ENCODE measurements at regions not wholly inside any gene's neighbourhood (a gene's known extent, or its start where the extent isn't known, plus 50 kb on each side); places are given as distances from the start of the nearest gene placed in this dataset.

- TF ChIP-seq CTCF (IDR thresholded peaks at IDR 0.05; ENCODE audit: poor library complexity) (no peak), EZH2phosphoT487 (IDR thresholded peaks at IDR 0.05; ENCODE audit: low read depth, severe bottlenecking, unreplicated experiment) (no peak), EZH2 (IDR thresholded peaks at IDR 0.05; ENCODE audit: borderline replicate concordance) (no peak)
- Histone ChIP-seq H3K9me3 (ENCODE audit: low read depth) (no peaks in the 10 kb centered on the region), H2AFZ (no peak overlapping the region), H3K4me3 (no peak overlapping the region), H3K9me2 (replicated peaks; ENCODE audit: insufficient read depth) (no peaks in the 10 kb centered on the region), H3K79me2 (no peaks in the 10 kb centered on the region), H3K36me3 (replicated peaks; ENCODE audit: insufficient read depth, low read depth) (no peaks in the 10 kb centered on the region), H3K4me2 (no peak overlapping the region), H3K27me3 (no peaks in the 10 kb centered on the region), H3K4me1 (ENCODE audit: insufficient read depth) (peaks cover 17% of the 10 kb centered on the region), H4K20me1 (ENCODE audit: insufficient read depth, poor library complexity, severe bottlenecking) (no peaks in the 10 kb centered on the region), H3K27ac (no peak overlapping the region)
- no peak for DNase-seq (ENCODE audit: low spot score)
- 95% methylated on average over 14 of the region's 14 CpGs for WGBS (ENCODE audit: low lambda C conversion rate, missing lambda C conversion rate)
These were observed 145.6 kb downstream of the SCARB1 start for GRCh38 chr12:124718036-124718435.

- H4K20me1 ChIP-seq (ENCODE audit: insufficient read depth, poor library complexity, severe bottlenecking) = no peaks in the 10 kb centered on the region
- no peaks in the 10 kb centered on the region for H3K36me3 ChIP-seq (replicated peaks; ENCODE audit: insufficient read depth, low read depth)
- no peaks in the 10 kb centered on the region for H3K9me2 ChIP-seq (replicated peaks; ENCODE audit: insufficient read depth)
- 94% methylated on average over 4 of the region's 4 CpGs for WGBS (ENCODE audit: low lambda C conversion rate, missing lambda C conversion rate)
- H3K4me3 ChIP-seq = no peak overlapping the region
- H3K9me3 ChIP-seq (ENCODE audit: low read depth) = no peaks in the 10 kb centered on the region
- TF ChIP-seq EZH2 (IDR thresholded peaks at IDR 0.05; ENCODE audit: borderline replicate concordance) (no peak), CTCF (IDR thresholded peaks at IDR 0.05; ENCODE audit: poor library complexity) (no peak), EZH2phosphoT487 (IDR thresholded peaks at IDR 0.05; ENCODE audit: low read depth, severe bottlenecking, unreplicated experiment) (no peak)
- no peaks in the 10 kb centered on the region for H3K27me3 ChIP-seq
- peaks cover 17% of the 10 kb centered on the region for H3K4me1 ChIP-seq (ENCODE audit: insufficient read depth)
- no peaks in the 10 kb centered on the region for H3K79me2 ChIP-seq
- DNase-seq (ENCODE audit: low spot score) = no peak
- H3K27ac ChIP-seq = no peak overlapping the region
- no peak overlapping the region for H3K4me2 ChIP-seq
- no peak overlapping the region for H2AFZ ChIP-seq
These were observed 146.3 kb downstream of the SCARB1 start for GRCh38 chr12:124717318-124717717.

- Histone ChIP-seq H2AFZ (no peak overlapping the region), H3K27ac (no peak overlapping the region), H3K9me3 (ENCODE audit: low read depth) (no peaks in the 10 kb centered on the region), H3K36me3 (replicated peaks; ENCODE audit: insufficient read depth, low read depth) (no peaks in the 10 kb centered on the region), H3K4me3 (no peak overlapping the region), H4K20me1 (ENCODE audit: insufficient read depth, poor library complexity, severe bottlenecking) (no peaks in the 10 kb centered on the region), H3K27me3 (no peaks in the 10 kb centered on the region), H3K79me2 (no peaks in the 10 kb centered on the region), H3K4me2 (no peak overlapping the region), H3K4me1 (ENCODE audit: insufficient read depth) (peaks cover 17% of the 10 kb centered on the region), H3K9me2 (replicated peaks; ENCODE audit: insufficient read depth) (no peaks in the 10 kb centered on the region)
- DNase-seq (ENCODE audit: low spot score) = no peak
- 90% methylated on average over 22 of the region's 22 CpGs for WGBS (ENCODE audit: low lambda C conversion rate, missing lambda C conversion rate)
- TF ChIP-seq EZH2 (IDR thresholded peaks at IDR 0.05; ENCODE audit: borderline replicate concordance) (no peak), CTCF (IDR thresholded peaks at IDR 0.05; ENCODE audit: poor library complexity) (no peak), EZH2phosphoT487 (IDR thresholded peaks at IDR 0.05; ENCODE audit: low read depth, severe bottlenecking, unreplicated experiment) (no peak)
These were observed 147.2 kb downstream of the SCARB1 start for GRCh38 chr12:124716208-124717130.

Measured in hepatocyte (in vitro differentiated cells).